Gastroesophageal sphincter (tissue), 4 donors: ENCODE measurements at regions not wholly inside any gene's neighbourhood (a gene's known extent, or its start where the extent isn't known, plus 50 kb on each side); places are given as distances from the start of the nearest gene placed in this dataset.
"Not testable (repeated sequence)": the region's sequence is repeated elsewhere in the genome, so short reads cannot be mapped to it uniquely, and the experiment has no call there.

Source experiments
- ATAC-seq: fragments of 150-250 bp; one replicate; pipeline ENCODE4 v1.9.1; 2016; ENCODE audit warnings: mild to moderate bottlenecking, moderate library complexity
- H3K27ac ChIP-seq, 4 donors: fragments of 200-600 bp; sonication (generic) in 3 of 4; 1 replicate in 3 of 4; 2 replicates in 1 of 4; pipeline ENCODE4 v1.5.1; 2016 to 2019
- H3K27me3 ChIP-seq: fragments of 200-600 bp; sonication (generic); one replicate; pipeline ENCODE4 v1.5.1; 2019
- H3K36me3 ChIP-seq, 2 donors: fragments of 200-600 bp; sonication (generic); one replicate each; pipeline ENCODE4 v1.5.1; 2019; ENCODE audit warnings: control low read depth in 1 of 2
- H3K4me1 ChIP-seq, 3 donors: fragments of 200-600 bp; sonication (generic); 1 replicate in 2 of 3; 2 replicates in 1 of 3; pipeline ENCODE4 v1.5.1; 2016 to 2019; ENCODE audit warnings: control low read depth in 2 of 3
- H3K4me3 ChIP-seq, 2 donors: fragments of 200-600 bp; sonication (generic); one replicate each; pipeline ENCODE4 v1.5.1; 2019; ENCODE audit warnings: mild to moderate bottlenecking in 1 of 2, moderate library complexity in 1 of 2
- H3K9me3 ChIP-seq, 3 donors: fragments of 200-600 bp; sonication (generic); one replicate each; pipeline ENCODE4 v1.5.1; 2017 to 2019; ENCODE audit warnings: control low read depth in 2 of 3
- EP300 ChIP-seq: sonication (generic); formaldehyde crosslinking; IDR thresholded peaks from one replicate; pipeline ENCODE4 v1.6.1; 2017; ENCODE audit warnings: antibody characterized with exemption, mild to moderate bottlenecking
- POLR2A ChIP-seq, 2 donors: fragments of 450-650 bp; IDR thresholded peaks; one replicate each; pipeline ENCODE4 v1.6.1; 2017; ENCODE audit warnings: antibody characterized with exemption in 2 of 2, mild to moderate bottlenecking in 2 of 2, moderate library complexity in 1 of 2
- POLR2AphosphoS5 ChIP-seq: sonication (generic); formaldehyde crosslinking; IDR thresholded peaks from one replicate; pipeline ENCODE4 v1.6.1; 2017; ENCODE audit warnings: antibody characterized with exemption
- WGBS, 2 donors: methylation state at CpG; one replicate each; pipeline ENCODE4 v1.1.5; 2018; ENCODE audit warnings: low coverage in 1 of 2; 5-methylcytosine and 5-hydroxymethylcytosine counted together
- TF ChIP-seq, protein P1 (sequence below), 4 experiments: fragments of 200-600 bp in 2 of 4; fragments of 450-650 bp in 2 of 4; sonication (generic) in 1 of 4; IDR thresholded peaks; one replicate each; pipeline ENCODE4 v1.5.1; 2017 to 2019; ENCODE audit warnings: antibody characterized with exemption in 4 of 4, mild to moderate bottlenecking in 2 of 4, moderate library complexity in 2 of 4

DNA sequence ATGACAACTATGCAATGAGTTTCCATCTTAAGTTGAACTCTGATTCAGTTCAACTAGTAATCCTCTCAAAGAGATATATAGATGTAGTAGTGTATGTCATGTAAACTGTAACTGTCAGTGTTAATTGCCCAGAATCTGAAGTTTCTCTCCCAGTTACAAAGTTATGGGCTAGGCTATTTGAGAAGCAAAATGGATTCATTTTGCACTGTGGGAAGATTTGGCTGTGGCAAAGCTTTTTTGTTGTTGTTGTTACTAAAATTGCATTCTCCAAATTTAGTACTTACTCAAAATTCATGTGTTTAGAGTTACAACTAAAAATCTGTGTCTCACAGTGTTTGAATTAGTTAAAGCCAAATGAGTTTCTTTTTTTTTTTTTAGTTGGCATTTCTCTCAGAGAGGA lies 219.0 kb downstream of the KCNJ2 start:
- Histone ChIP-seq H3K27ac (no peak overlapping the region), H3K36me3 (no peaks in the 10 kb centered on the region), H3K4me3 (no peak overlapping the region), H3K9me3 (no peaks in the 10 kb centered on the region), H3K27me3 (no peaks in the 10 kb centered on the region), H3K4me1 (no peaks in the 10 kb centered on the region)
- TF ChIP-seq POLR2AphosphoS5 (no peak), EP300 (no peak), POLR2A (IDR thresholded peaks at IDR 0.05) (no peak)
- TF ChIP-seq, protein P1, sequence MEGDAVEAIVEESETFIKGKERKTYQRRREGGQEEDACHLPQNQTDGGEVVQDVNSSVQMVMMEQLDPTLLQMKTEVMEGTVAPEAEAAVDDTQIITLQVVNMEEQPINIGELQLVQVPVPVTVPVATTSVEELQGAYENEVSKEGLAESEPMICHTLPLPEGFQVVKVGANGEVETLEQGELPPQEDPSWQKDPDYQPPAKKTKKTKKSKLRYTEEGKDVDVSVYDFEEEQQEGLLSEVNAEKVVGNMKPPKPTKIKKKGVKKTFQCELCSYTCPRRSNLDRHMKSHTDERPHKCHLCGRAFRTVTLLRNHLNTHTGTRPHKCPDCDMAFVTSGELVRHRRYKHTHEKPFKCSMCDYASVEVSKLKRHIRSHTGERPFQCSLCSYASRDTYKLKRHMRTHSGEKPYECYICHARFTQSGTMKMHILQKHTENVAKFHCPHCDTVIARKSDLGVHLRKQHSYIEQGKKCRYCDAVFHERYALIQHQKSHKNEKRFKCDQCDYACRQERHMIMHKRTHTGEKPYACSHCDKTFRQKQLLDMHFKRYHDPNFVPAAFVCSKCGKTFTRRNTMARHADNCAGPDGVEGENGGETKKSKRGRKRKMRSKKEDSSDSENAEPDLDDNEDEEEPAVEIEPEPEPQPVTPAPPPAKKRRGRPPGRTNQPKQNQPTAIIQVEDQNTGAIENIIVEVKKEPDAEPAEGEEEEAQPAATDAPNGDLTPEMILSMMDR (IDR thresholded peaks at IDR 0.05) = no peak
- ATAC-seq = no peak

DNA sequence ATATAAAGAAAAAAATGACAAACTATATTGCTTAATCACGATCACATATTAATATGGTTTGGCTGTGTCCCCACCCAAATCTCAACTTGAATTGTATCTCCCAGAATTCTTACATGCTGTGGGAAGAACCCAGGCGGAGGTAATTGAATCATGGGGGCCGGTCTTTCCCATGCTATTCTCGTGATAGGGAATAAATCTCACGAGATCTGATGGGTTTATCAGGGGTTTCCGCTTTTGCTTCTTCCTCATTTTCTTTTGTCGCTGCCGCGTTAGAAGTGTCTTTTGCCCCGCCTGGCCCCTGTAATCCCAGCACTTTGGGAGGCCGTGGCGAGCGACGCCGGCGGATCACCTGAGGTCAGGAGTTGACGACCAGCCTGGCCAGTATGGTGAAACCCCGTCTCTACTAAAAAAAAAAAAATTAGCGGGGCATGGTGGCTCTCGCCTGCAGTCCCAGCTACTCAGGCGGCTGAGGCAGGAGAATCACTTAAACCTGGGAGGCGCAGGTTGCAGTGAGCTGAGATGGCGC lies 220.0 kb downstream of the KCNJ2 start:
- H3K4me1 ChIP-seq, H3K27ac ChIP-seq: not testable (repeated sequence)

DNA sequence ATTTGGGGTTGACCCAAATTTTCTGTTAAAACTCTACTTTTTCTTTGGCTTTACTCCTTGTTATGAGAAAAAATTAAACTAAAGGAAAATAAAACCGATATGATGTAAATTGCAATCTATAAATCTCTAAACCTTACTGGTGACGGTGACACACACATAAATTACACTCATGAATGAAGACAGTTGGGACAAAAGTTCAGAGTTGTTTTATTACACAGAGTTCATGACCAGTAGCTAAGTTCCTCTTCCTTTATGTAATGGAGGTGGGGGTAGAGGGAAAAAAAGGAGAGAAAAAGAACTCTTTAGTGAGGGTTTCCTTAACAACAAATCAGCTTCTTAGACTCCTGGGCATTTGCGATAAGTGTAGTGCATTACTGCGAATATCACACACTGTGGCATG lies 220.7 kb downstream of the KCNJ2 start:
- Histone ChIP-seq H3K27ac (no peak overlapping the region), H3K27me3 (no peaks in the 10 kb centered on the region), H3K4me1 (no peaks in the 10 kb centered on the region), H3K36me3 (no peaks in the 10 kb centered on the region), H3K9me3 (no peaks in the 10 kb centered on the region), H3K4me3 (no peak overlapping the region)
- 76 to 97% methylated on average over 4 of the region's 4 CpGs for WGBS, 2 donors
- no peak for ATAC-seq
- TF ChIP-seq POLR2AphosphoS5 (no peak), EP300 (no peak), POLR2A (IDR thresholded peaks at IDR 0.05) (no peak)
- TF ChIP-seq, protein P1 (IDR thresholded peaks at IDR 0.05) = no peak

More for the DNA sequence above, 220.0 kb downstream of the KCNJ2 start:
- H3K36me3 ChIP-seq, ATAC-seq, H3K4me3 ChIP-seq, H3K27me3 ChIP-seq, H3K9me3 ChIP-seq: not testable (repeated sequence)
- WGBS, 2 donors = 82 to 91% methylated on average over 14 to 19 of the region's 23 CpGs

DNA sequence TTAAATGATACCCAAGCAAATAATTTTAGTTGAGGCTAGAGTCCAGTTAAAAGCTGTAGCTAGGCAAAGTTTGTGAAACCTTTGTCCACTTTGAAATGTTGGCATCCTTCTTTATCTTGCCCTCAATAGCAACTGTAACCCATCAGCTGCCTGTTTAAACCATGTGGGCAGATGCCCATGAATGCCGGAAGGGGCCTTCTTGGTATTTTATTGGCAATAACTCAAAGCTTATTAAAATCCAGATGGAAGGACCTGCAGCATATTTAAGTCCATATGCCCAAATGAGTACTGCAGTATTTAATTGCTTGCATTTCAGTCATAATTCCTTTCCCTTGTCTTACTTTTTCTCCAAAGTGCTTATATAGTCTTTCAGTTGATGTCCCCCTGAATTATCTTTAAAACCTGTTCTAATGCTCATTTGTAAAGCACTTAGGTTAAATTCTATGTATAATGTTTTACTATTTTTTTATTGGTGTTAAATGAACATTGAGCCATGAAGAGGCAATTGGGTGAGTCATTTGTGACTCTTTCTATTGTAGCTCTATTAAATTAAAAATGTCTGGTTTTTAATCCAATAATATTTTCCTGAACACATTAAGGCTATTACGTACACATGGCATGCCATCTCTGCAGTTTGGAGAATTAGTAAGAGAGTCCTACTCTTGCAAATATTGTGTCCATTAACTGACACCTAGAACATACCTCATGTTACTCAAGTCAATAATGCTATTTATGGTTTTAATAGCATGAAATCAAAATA lies 225.3 kb downstream of the KCNJ2 start:
- no peak overlapping the region for H3K4me3 ChIP-seq
- H3K27ac ChIP-seq = no peak overlapping the region
- TF ChIP-seq EP300 = no peak
- TF ChIP-seq, protein P1 (IDR thresholded peaks at IDR 0.05) = no peak
- TF ChIP-seq POLR2AphosphoS5 = no peak
- no peaks in the 10 kb centered on the region for H3K9me3 ChIP-seq
- H3K27me3 ChIP-seq = no peaks in the 10 kb centered on the region
- no peaks in the 10 kb centered on the region for H3K4me1 ChIP-seq
- H3K36me3 ChIP-seq = no peaks in the 10 kb centered on the region
- WGBS, 2 donors = 84 to 100% methylated on average over 2 of the region's 2 CpGs
- ATAC-seq = no peak

DNA sequence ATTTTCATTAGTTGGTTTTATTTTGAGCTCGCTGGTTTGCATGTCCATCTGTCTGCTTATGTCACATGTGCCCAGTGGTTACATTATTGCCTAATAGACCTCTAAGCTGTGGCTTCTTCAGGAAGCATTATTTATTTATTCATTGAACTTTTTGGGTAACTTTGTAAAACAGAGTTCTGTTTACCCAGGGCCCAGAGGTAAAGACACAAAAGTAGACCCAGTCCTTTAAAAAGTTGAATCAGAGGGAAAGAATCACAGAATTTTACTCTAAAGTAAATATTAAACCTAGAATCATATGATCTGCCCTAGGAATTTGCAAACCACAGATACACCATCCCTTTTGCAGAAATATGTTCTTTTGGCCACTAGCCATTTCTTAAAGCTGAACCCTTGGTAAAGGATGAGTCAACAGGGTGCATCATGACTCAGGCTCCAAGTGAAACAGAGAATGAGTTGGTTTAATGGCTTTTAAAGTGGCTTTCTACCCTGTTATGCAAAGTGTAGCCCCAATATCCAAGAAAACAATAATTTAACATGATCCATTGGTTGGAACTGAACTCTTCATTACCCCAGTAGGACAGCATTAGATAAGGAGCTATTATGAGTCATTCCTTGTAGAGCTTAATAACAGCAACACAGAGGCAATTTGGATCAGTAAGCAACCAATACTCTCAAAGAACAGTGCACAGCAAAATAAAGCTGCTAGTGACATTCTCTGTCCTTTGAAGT lies 236.3 kb downstream of the KCNJ2 start:
- Histone ChIP-seq H3K36me3 (no peaks in the 10 kb centered on the region), H3K4me1 (no peaks in the 10 kb centered on the region), H3K27ac (no peak overlapping the region), H3K4me3 (no peak overlapping the region), H3K27me3 (no peaks in the 10 kb centered on the region), H3K9me3 (no peaks in the 10 kb centered on the region)
- no peak for TF ChIP-seq EP300
- TF ChIP-seq POLR2A (IDR thresholded peaks at IDR 0.05) = no peak
- WGBS, 2 donors = 63% methylated on average over 1 of the region's 1 CpG; no CpG with 5 or more reads in 1 of the 2 donors
- no peak for ATAC-seq

DNA sequence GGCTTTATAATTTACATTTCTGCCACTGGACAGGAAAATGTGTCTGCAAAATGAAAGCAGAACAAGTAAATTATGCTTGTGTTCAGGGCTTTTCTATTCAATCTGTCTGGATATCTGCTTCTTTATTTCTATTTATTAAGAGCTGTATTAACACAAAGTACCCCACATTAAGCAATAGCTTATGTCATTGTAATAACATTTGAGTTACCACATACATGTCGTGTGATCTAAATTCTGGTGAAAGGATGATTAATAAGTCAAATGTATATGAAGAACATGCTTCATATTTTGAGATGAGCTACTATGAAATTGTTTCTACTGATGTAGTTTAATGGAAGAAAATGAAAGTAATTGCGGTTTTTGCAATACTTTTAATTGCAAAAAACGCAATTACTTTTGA lies 238.2 kb downstream of the KCNJ2 start:
- Histone ChIP-seq H3K27ac (no peak overlapping the region), H3K4me1 (no peaks in the 10 kb centered on the region), H3K4me3 (no peak overlapping the region), H3K9me3 (no peaks in the 10 kb centered on the region), H3K27me3 (no peaks in the 10 kb centered on the region), H3K36me3 (no peaks in the 10 kb centered on the region)
- no peak for ATAC-seq
- WGBS, 2 donors = 74 to 89% methylated on average over 3 of the region's 3 CpGs
- TF ChIP-seq POLR2A (IDR thresholded peaks at IDR 0.05) (no peak), EP300 (no peak), POLR2AphosphoS5 (no peak)
- TF ChIP-seq, protein P1 (IDR thresholded peaks at IDR 0.05) = no peak
